Loucy (cell line): ENCODE measurements at regions not wholly inside any gene's neighbourhood (a gene's known extent, or its start where the extent isn't known, plus 50 kb on each side); places are given as distances from the start of the nearest gene placed in this dataset.

ENCODE experiments used
- CTCF ChIP-seq: fragments of 200-600 bp; sonication (generic); conservative IDR thresholded peaks from 2 replicates; pipeline ENCODE4 v1.5.1; 2014; ENCODE audit warnings: mild to moderate bottlenecking, antibody characterized with exemption, low read length
- EZH2phosphoT487 ChIP-seq: fragments of 200-600 bp; IDR thresholded peaks from 2 replicates; pipeline ENCODE4 v1.6.1; 2018; ENCODE audit warnings: antibody characterized with exemption, mild to moderate bottlenecking, moderate library complexity, borderline replicate concordance

DNA sequence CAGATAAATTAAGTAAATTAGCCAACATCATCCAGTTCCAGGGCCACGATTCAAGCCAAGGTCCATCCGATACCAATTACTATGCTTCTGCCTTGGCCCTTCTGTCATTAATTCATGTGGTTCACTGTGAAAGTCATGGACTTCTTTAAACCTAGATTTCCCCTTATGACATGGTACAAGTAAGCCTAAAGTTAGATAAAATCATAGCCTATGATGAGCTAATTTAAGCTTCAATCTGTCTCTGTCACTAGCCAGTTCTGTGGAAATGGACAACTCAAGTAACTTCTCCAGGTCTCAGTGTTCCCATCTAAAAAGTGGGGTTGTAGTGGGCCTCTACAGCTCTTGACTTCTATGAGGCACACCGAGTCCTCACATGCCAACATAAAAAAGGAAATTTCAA lies 225.5 kb upstream of the MARCKS start:
- TF ChIP-seq CTCF (no peak), EZH2phosphoT487 (no peak)
